HK-2 (cell line): ENCODE measurements at regions not wholly inside any gene's neighbourhood (a gene's known extent, or its start where the extent isn't known, plus 50 kb on each side); places are given as distances from the start of the nearest gene placed in this dataset.
"Not testable (repeated sequence)": the region's sequence is repeated elsewhere in the genome, so short reads cannot be mapped to it uniquely, and the experiment has no call there.

Experiments used
- DNase-seq: peaks from one replicate; pipeline ENCODE4 v3.0.0-alpha.2; 2018; ENCODE audit not compliant: unreplicated experiment

- DNase-seq: no peak
Measured at GRCh38 chr2:226086190-226086589, 686.7 kb downstream of the NYAP2 start.

- DNase-seq: not testable (repeated sequence)
Measured at GRCh38 chr2:226085425-226085824, 685.9 kb downstream of the NYAP2 start.

GRCh38 chr2:226080334-226080733 is 680.8 kb downstream of the NYAP2 start:
- no peak for DNase-seq

- DNase-seq: peak; percentile 2
Measured at GRCh38 chr2:226079671-226080181, 680.2 kb downstream of the NYAP2 start.

- DNase-seq: no peak
Measured at GRCh38 chr2:226079196-226079595, 679.7 kb downstream of the NYAP2 start.

GRCh38 chr2:226078666-226079065 is 679.2 kb downstream of the NYAP2 start:
- DNase-seq: no peak

- no peak for DNase-seq
Measured at GRCh38 chr2:226077841-226078240, 678.3 kb downstream of the NYAP2 start.

GRCh38 chr2:226077031-226077430 is 677.5 kb downstream of the NYAP2 start:
- no peak for DNase-seq

- no peak for DNase-seq
Measured at GRCh38 chr2:226076529-226076928, 677.0 kb downstream of the NYAP2 start.

GRCh38 chr2:226074391-226074790 is 674.9 kb downstream of the NYAP2 start:
- no peak for DNase-seq

- DNase-seq: no peak
Measured at GRCh38 chr2:226073496-226074160, 674.1 kb downstream of the NYAP2 start.

- no peak for DNase-seq
Measured at GRCh38 chr2:226066873-226067272, 667.4 kb downstream of the NYAP2 start.

GRCh38 chr2:226066391-226066790 is 666.9 kb downstream of the NYAP2 start:
- DNase-seq: no peak

GRCh38 chr2:226064932-226065570 is 665.5 kb downstream of the NYAP2 start:
- no peak for DNase-seq

GRCh38 chr2:226063704-226064440 is 664.4 kb downstream of the NYAP2 start:
- no peak for DNase-seq

- DNase-seq: no peak
Measured at GRCh38 chr2:226059961-226060627, 660.6 kb downstream of the NYAP2 start.

- no peak for DNase-seq
Measured at GRCh38 chr2:226057914-226058313, 658.4 kb downstream of the NYAP2 start.

GRCh38 chr2:226057365-226057764 is 657.9 kb downstream of the NYAP2 start:
- no peak for DNase-seq

- DNase-seq: no peak
Measured at GRCh38 chr2:226052772-226053416, 653.4 kb downstream of the NYAP2 start.

GRCh38 chr2:226050822-226051221 is 651.3 kb downstream of the NYAP2 start:
- DNase-seq: no peak

GRCh38 chr2:226048611-226049010 is 649.1 kb downstream of the NYAP2 start:
- no peak for DNase-seq

GRCh38 chr2:226045080-226045479 is 645.6 kb downstream of the NYAP2 start:
- no peak for DNase-seq
